Right lobe of liver (tissue), 4 donors: ENCODE measurements at regions not wholly inside any gene's neighbourhood (a gene's known extent, or its start where the extent isn't known, plus 50 kb on each side); places are given as distances from the start of the nearest gene placed in this dataset.

Source experiments
- CTCF ChIP-seq, 4 donors: fragments of 200-600 bp in 3 of 4; fragments of 450-650 bp in 1 of 4; IDR thresholded peaks; one replicate each; pipeline versions ENCODE4 v1.5.1 to v1.8.0; 2016 to 2022; ENCODE audit warnings: antibody characterized with exemption in 4 of 4, mild to moderate bottlenecking in 2 of 4
- POLR2A ChIP-seq: fragments of 450-650 bp; IDR thresholded peaks from one replicate; pipeline ENCODE4 v1.6.1; 2017; ENCODE audit warnings: antibody characterized with exemption, mild to moderate bottlenecking
- donor health status: DM: no; HTN: no; CAD: no.
- donor health status: DM: no; HTN: no; CAD: no.
- donor health status: DM: no; HTN: yes; CAD: no.

- no peak for TF ChIP-seq POLR2A
- no peak for TF ChIP-seq CTCF (IDR thresholded peaks at IDR 0.05)
These were observed 291.6 kb downstream of the IL20RB start for GRCh38 chr3:137249311-137249940.
